ENCODE measurements at regions not wholly inside any gene's neighbourhood (a gene's known extent, or its start where the extent isn't known, plus 50 kb on each side); places are given as distances from the start of the nearest gene placed in this dataset.

DNA sequence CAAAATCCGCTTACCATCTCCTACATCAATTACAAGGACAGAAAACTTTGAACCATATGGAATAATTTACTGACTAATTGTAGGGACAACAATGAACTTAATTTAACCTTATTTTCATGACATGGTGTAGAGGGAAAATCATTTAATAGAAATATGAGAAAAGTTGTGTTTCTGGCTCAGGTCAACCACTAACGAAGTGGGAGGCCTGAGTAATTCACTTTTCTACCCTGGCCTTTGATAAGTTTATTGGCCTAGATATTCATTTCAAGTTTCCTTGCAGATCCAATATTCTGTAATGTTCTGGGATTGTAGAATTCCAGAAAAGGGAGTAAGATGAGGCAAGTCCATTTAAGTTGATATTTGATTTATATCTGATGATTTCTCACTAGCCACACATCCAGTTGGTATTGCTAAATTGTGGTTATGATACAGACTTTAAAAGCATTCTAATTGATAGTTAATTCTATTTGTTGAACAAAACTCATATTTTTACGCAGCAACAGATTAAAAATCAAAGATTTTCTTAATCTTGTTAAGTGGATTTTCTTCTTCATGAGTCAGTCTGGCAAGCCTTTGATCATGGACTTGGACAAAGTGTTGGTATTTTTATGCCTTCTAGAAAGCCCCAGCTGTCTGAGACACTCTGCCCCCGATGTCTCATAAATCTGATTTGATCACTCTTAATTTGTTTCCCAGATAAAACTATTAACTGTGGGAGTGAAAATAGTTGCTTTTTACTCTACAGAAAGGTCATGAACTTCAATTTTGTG is 336.5 kb downstream of the TMEM135 start:
- TF ChIP-seq, protein P1, sequence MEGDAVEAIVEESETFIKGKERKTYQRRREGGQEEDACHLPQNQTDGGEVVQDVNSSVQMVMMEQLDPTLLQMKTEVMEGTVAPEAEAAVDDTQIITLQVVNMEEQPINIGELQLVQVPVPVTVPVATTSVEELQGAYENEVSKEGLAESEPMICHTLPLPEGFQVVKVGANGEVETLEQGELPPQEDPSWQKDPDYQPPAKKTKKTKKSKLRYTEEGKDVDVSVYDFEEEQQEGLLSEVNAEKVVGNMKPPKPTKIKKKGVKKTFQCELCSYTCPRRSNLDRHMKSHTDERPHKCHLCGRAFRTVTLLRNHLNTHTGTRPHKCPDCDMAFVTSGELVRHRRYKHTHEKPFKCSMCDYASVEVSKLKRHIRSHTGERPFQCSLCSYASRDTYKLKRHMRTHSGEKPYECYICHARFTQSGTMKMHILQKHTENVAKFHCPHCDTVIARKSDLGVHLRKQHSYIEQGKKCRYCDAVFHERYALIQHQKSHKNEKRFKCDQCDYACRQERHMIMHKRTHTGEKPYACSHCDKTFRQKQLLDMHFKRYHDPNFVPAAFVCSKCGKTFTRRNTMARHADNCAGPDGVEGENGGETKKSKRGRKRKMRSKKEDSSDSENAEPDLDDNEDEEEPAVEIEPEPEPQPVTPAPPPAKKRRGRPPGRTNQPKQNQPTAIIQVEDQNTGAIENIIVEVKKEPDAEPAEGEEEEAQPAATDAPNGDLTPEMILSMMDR (IDR thresholded peaks at IDR 0.05) = no peak
- H3K9me3 ChIP-seq = no peaks in the 10 kb centered on the region
- 48 to 71% (median 61%) methylated on average over 4 of the region's 4 CpGs for WGBS, 3 donors
- no peaks in the 10 kb centered on the region for H3K4me1 ChIP-seq
- no peaks in the 10 kb centered on the region for H3K36me3 ChIP-seq (ENCODE audit: insufficient read depth in 1 of 2, low read depth in 1 of 2)
- H3K27ac ChIP-seq = no peak overlapping the region
- intact Hi-C loops (cut with DNase I) = no loop called here
- ATAC-seq (no peak), DNase-seq (no peak)
- no peaks in the 10 kb centered on the region for H3K27me3 ChIP-seq (ENCODE audit: insufficient read depth in 3 of 3, low read length in 2 of 3)
- H3K4me3 ChIP-seq = no peak overlapping the region

Data from psoas muscle (tissue), 7 donors.